Breast epithelium (tissue), 3 donors: ENCODE measurements at regions not wholly inside any gene's neighbourhood (a gene's known extent, or its start where the extent isn't known, plus 50 kb on each side); places are given as distances from the start of the nearest gene placed in this dataset.

Source experiments
- CTCF ChIP-seq, 3 donors: fragments of 450-650 bp; IDR thresholded peaks; one replicate each; pipeline ENCODE4 v1.5.1; 2016 to 2017; ENCODE audit warnings: antibody characterized with exemption in 3 of 3, mild to moderate bottlenecking in 3 of 3, moderate library complexity in 3 of 3
- POLR2AphosphoS5 ChIP-seq, 3 donors: sonication (generic); formaldehyde crosslinking; IDR thresholded peaks; one replicate each; pipeline ENCODE4 v1.6.1; 2017; ENCODE audit warnings: antibody characterized with exemption in 3 of 3

GRCh38 chr7:83777406-83778072, 128.6 kb upstream of the SEMA3E start:
- TF ChIP-seq CTCF (IDR thresholded peaks at IDR 0.05) (no peak), POLR2AphosphoS5 (IDR thresholded peaks at IDR 0.05) (no peak)
